GM12878 (cell line): ENCODE measurements at regions not wholly inside any gene's neighbourhood (a gene's known extent, or its start where the extent isn't known, plus 50 kb on each side); places are given as distances from the start of the nearest gene placed in this dataset.

Source experiments
- ATAC-seq: fragments of 200-7000 bp; cut with Tn5 transposase; 3 replicates; pipeline ENCODE4 v1.9.1; 2020; ENCODE audit warnings: mild to moderate bottlenecking, moderate library complexity
- BruUV-seq: library from RNA; stranded (reverse); fragments of 400-500 nt; replicated peaks from 2 replicates; lab custom pipeline; 2021; lab: Mats Ljungman, UMichigan
- CTCF ChIA-PET: fragments of 300-600 bp; sonication (Branson Sonifier 250); formaldehyde crosslinking; extraction: SDS; loops from one replicate; lab custom pipeline; 2021; ENCODE audit warnings: inconsistent platforms; lab: Yijun Ruan, JAX
- POLR2A ChIA-PET: fragments of 350-600 bp; formaldehyde crosslinking; extraction: SDS; loops from one replicate; lab custom pipeline; 2021; ENCODE audit warnings: inconsistent platforms; lab: Charles Lee
- RAD21 ChIA-PET: fragments of 300-600 bp; sonication (Branson Sonifier 250); formaldehyde crosslinking; loops from one replicate; lab custom pipeline; 2023; ENCODE audit warnings: antibody characterized with exemption; ENCODE audit not compliant: unreplicated experiment; lab: Charles Lee
- SMC1A ChIA-PET: fragments of 300-600 bp; sonication (Branson Sonifier 250); formaldehyde crosslinking; loops from one replicate; lab custom pipeline; 2023; ENCODE audit not compliant: unreplicated experiment, uncharacterized antibody; lab: Charles Lee
- DNase-seq: peaks from one replicate; pipeline ENCODE4 v3.0.0-alpha.2; 2011; ENCODE audit warnings: low read depth, low spot score
- FAIRE-seq: peaks from 3 replicates; lab custom pipeline; 2011; peaks lifted over from hg19 to GRCh38; lab: Jason Lieb, UNC
- H2AFZ ChIP-seq: 2 replicates; pipeline ENCODE4 v1.6.0; 2011; ENCODE audit warnings: low read depth, low read length, control low read depth; ENCODE audit not compliant: control insufficient read depth
- H3K27ac ChIP-seq: 2 replicates; pipeline ENCODE4 v1.5.1; 2011; ENCODE audit warnings: control low read depth; ENCODE audit not compliant: control insufficient read depth, insufficient read depth
- H3K27me3 ChIP-seq, 2 experiments: replicated peaks in 1 of 2; 2 replicates each; pipeline versions ENCODE4 v1.6.0 to v1.6.1; 2011; ENCODE audit warnings: low read length in 1 of 2; ENCODE audit not compliant: control insufficient read depth in 2 of 2, insufficient read depth in 2 of 2
- H3K36me3 ChIP-seq, 2 experiments: 2 replicates each; pipeline ENCODE4 v1.5.1; 2011; ENCODE audit warnings: low read length in 1 of 2; ENCODE audit not compliant: control insufficient read depth in 2 of 2, insufficient read depth in 2 of 2
- H3K4me1 ChIP-seq: 2 replicates; pipeline ENCODE4 v1.6.1; 2011; ENCODE audit warnings: mild to moderate bottlenecking, low read length, moderate library complexity, mixed read lengths; ENCODE audit not compliant: control insufficient read depth, insufficient read depth
- H3K4me2 ChIP-seq: 2 replicates; pipeline ENCODE4 v1.6.0; 2011; ENCODE audit warnings: control low read depth; ENCODE audit not compliant: control insufficient read depth, insufficient read depth
- H3K4me3 ChIP-seq: fragments of 200-600 bp; sonication (generic); 2 replicates; pipeline ENCODE4 v1.5.1; 2016
- H3K79me2 ChIP-seq: 2 replicates; pipeline ENCODE4 v1.6.0; 2011; ENCODE audit warnings: low read length; ENCODE audit not compliant: control insufficient read depth, insufficient read depth
- H3K9ac ChIP-seq: 2 replicates; pipeline ENCODE4 v1.8.0; 2011; ENCODE audit warnings: low read length, control low read depth, mixed read lengths; ENCODE audit not compliant: control insufficient read depth, insufficient read depth
- H3K9me3 ChIP-seq: replicated peaks from 3 replicates; pipeline ENCODE4 v1.5.1; 2011; ENCODE audit warnings: mild to moderate bottlenecking, low read length; ENCODE audit not compliant: control insufficient read depth, insufficient read depth
- H4K20me1 ChIP-seq: 2 replicates; pipeline ENCODE4 v1.6.0; 2011; ENCODE audit not compliant: control insufficient read depth, insufficient read depth
- ASH2L ChIP-seq: fragments of 300-600, 200-600 bp; sonication (generic); IDR thresholded peaks from 2 replicates; pipeline ENCODE4 v1.6.1; 2017; ENCODE audit warnings: low read depth, mild to moderate bottlenecking, borderline replicate concordance
- CEBPB ChIP-seq, 2 experiments: fragments of 150-350 bp in 1 of 2; IDR thresholded peaks; 2 replicates each; pipeline ENCODE4 v1.6.1; 2012 to 2014; ENCODE audit warnings: low read depth in 2 of 2, low read length in 2 of 2, borderline replicate concordance in 1 of 2, inconsistent platforms in 1 of 2
- CUX1 ChIP-seq: IDR thresholded peaks from 2 replicates; pipeline ENCODE4 v1.6.1; 2012; ENCODE audit warnings: improper control_type of control experiment, low read depth, low read length; ENCODE audit not compliant: insufficient replicate concordance
- ETV6 ChIP-seq, 2 experiments: fragments of 450-650 bp in 1 of 2; IDR thresholded peaks in 1 of 2; conservative IDR thresholded peaks in 1 of 2; 2 replicates each; pipeline ENCODE4 v1.6.1; 2014; ENCODE audit warnings: antibody characterized with exemption in 1 of 2, borderline replicate concordance in 1 of 2, low read depth in 1 of 2, mild to moderate bottlenecking in 1 of 2, moderate library complexity in 1 of 2
- FOXM1 ChIP-seq: IDR thresholded peaks from 2 replicates; pipeline ENCODE4 v1.6.1; 2012; ENCODE audit warnings: low read depth, mild to moderate bottlenecking, inconsistent platforms, low read length, moderate library complexity
- HDAC2 ChIP-seq: fragments of 200-600 bp; sonication (generic); IDR thresholded peaks from 2 replicates; pipeline ENCODE4 v1.6.1; 2017
- HDAC6 ChIP-seq: fragments of 200-600 bp; sonication (generic); IDR thresholded peaks from one replicate; pipeline ENCODE4 v1.8.0; 2017; ENCODE audit warnings: antibody characterized with exemption; ENCODE audit not compliant: unreplicated experiment
- JUNB ChIP-seq: IDR thresholded peaks from 2 replicates; pipeline ENCODE4 v1.6.1; 2016; ENCODE audit warnings: antibody characterized with exemption, mild to moderate bottlenecking
- MEF2B ChIP-seq: fragments of 450-650 bp; IDR thresholded peaks from 2 replicates; pipeline ENCODE4 v1.6.1; 2018; ENCODE audit warnings: mild to moderate bottlenecking, moderate library complexity; ENCODE audit not compliant: partially characterized antibody, poor library complexity, severe bottlenecking
- MTA3 ChIP-seq: IDR thresholded peaks from 2 replicates; pipeline ENCODE4 v1.6.1; 2012; ENCODE audit warnings: low read length, inconsistent platforms, borderline replicate concordance
- NFYB ChIP-seq: IDR thresholded peaks from 2 replicates; pipeline ENCODE4 v1.6.1; 2011; ENCODE audit warnings: low read depth, mild to moderate bottlenecking, low read length, improper control_type of control experiment, moderate library complexity; ENCODE audit not compliant: insufficient read depth
- PML ChIP-seq: IDR thresholded peaks from 2 replicates; pipeline ENCODE4 v1.6.1; 2012; ENCODE audit warnings: low read length, inconsistent platforms
- SIN3A ChIP-seq: IDR thresholded peaks from 2 replicates; pipeline ENCODE4 v1.6.1; 2012; ENCODE audit warnings: low read depth, low read length, improper control_type of control experiment
- YY1 ChIP-seq: IDR thresholded peaks from 2 replicates; pipeline ENCODE4 v1.6.1; 2011; ENCODE audit warnings: low read depth, mild to moderate bottlenecking, low read length
- ZNF274 ChIP-seq: IDR thresholded peaks from one replicate; pipeline ENCODE4 v1.8.0; 2011; ENCODE audit not compliant: insufficient read length, insufficient read depth
- WGBS: methylation state at CpG from one replicate; pipeline ENCODE4 v1.1.6; 2016; ENCODE audit warnings: low lambda C conversion rate; ENCODE audit not compliant: insufficient replicate concordance, insufficient coverage; ENCODE audit errors: missing lambda C conversion rate; 5-methylcytosine and 5-hydroxymethylcytosine counted together
- in situ Hi-C: fragments of 300-500 bp; cut with MboI; formaldehyde crosslinking; loops from 9 replicates; pipeline ENCODE4 v1.14.3; 2018; ENCODE audit warnings: mixed read lengths
- intact Hi-C: fragments of 100-400 bp; cut with micrococcal nuclease; formaldehyde crosslinking; loops from one replicate; pipeline ENCODE4 v1.14.2; 2022; ENCODE audit not compliant: unreplicated experiment
- TF ChIP-seq, protein P1 (sequence below): fragments of 450-650 bp; IDR thresholded peaks from 2 replicates; pipeline ENCODE4 v1.6.1; 2016; ENCODE audit warnings: mild to moderate bottlenecking

- TF ChIP-seq JUNB (no peak), ASH2L (no peak), NFYB (no peak), YY1 (no peak), CEBPB (IDR thresholded peaks at IDR 0.05; ENCODE audit: borderline replicate concordance in 1 of 2, low read depth in 2 of 2, low read length in 2 of 2) (no peak), MEF2B (no peak), ZNF274 (no peak), HDAC6 (no peak)
- TF ChIP-seq, protein P1, sequence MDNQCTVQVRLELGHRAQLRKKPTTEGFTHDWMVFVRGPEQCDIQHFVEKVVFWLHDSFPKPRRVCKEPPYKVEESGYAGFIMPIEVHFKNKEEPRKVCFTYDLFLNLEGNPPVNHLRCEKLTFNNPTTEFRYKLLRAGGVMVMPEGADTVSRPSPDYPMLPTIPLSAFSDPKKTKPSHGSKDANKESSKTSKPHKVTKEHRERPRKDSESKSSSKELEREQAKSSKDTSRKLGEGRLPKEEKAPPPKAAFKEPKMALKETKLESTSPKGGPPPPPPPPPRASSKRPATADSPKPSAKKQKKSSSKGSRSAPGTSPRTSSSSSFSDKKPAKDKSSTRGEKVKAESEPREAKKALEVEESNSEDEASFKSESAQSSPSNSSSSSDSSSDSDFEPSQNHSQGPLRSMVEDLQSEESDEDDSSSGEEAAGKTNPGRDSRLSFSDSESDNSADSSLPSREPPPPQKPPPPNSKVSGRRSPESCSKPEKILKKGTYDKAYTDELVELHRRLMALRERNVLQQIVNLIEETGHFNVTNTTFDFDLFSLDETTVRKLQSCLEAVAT: no peak
Observed at GRCh38 chr6:168130168-168130696, 51.2 kb upstream of the FRMD1 start (continued).

DNA sequence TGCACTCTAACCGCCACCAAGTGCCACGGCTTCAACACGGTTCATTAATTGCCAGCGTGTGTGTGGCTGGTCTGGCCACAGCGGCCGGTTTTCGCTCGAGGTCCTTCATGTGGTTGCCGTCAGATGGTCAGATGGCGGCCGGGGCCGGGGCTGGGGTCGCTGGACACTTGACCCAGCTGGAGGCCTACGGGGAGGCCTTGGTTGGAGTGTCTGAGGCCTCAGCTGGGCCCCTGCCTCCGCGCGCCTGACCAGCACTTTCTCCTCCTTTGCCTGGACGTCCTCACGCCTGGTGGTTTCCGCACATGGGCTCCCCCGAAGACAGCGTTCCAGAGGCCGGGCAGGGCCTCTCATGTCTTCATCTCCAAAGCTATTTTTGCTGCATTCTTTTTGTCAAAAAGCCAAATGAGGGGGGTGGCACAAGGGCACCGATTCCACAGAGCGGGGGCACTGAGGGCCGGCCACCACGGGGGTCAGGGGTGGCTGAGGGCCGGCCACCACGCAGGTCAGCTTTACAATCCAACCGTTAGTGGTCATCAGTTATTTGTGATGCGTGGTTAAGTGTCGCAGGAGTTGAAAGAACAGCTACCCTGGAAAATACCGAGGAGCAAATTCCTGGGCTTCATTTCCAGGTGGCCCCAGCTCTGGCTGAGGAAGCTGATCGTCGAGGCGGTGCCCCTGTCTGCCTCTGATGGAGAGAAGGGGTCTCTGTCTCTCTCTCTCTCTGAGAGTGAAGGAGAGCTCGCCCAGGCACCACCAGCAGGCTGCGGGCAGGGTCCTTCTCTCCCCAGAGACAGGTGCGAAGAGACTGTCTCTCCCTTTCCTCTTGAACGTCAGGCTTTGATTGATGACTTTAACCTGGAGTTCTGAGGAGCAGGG lies 50.5 kb upstream of the FRMD1 start:
- Histone ChIP-seq H3K4me2 (no peak overlapping the region), H3K4me1 (no peaks in the 10 kb centered on the region), H3K27ac (no peak overlapping the region), H3K79me2 (no peaks in the 10 kb centered on the region), H3K4me3 (no peak overlapping the region), H2AFZ (no peak overlapping the region), H3K9me3 (no peaks in the 10 kb centered on the region), H3K27me3 (no peaks in the 10 kb centered on the region; a peak in 1 of 4 replicates), H3K9ac (no peak overlapping the region), H4K20me1 (no peaks in the 10 kb centered on the region), H3K36me3 (no peaks in the 10 kb centered on the region)
- RAD21 ChIA-PET: no interaction called here
- in situ Hi-C loops: no loop called here
- SMC1A ChIA-PET: no interaction called here
- DNase-seq (no peak), ATAC-seq (no peak), FAIRE-seq (no peak)
- POLR2A ChIA-PET: no interaction called here
- intact Hi-C loops: no loop called here
- BruUV-seq: no TSS peak
- 54% methylated on average over 38 of the region's 40 CpGs for WGBS
- CTCF ChIA-PET: no interaction called here
- TF ChIP-seq SIN3A: no peak
- TF ChIP-seq MTA3: no peak
- TF ChIP-seq PML: no peak
- no peak for TF ChIP-seq ETV6 (conservative IDR thresholded peaks at IDR 0.05 in 1 of 2, IDR thresholded peaks at IDR 0.05 in 1 of 2; ENCODE audit: borderline replicate concordance in 1 of 2, low read depth in 1 of 2)
- no peak for TF ChIP-seq HDAC2
- no peak for TF ChIP-seq CUX1
- no peak for TF ChIP-seq FOXM1
